ENCODE measurements at regions not wholly inside any gene's neighbourhood (a gene's known extent, or its start where the extent isn't known, plus 50 kb on each side); places are given as distances from the start of the nearest gene placed in this dataset.

GRCh38 chr17:73806768-73807167 is 162.5 kb upstream of the SDK2 start:
- DNase-seq (ENCODE audit: low read depth, low spot score) = no peak

GRCh38 chr17:73813201-73813600 is 169.0 kb upstream of the SDK2 start:
- DNase-seq (ENCODE audit: low read depth, low spot score) = no peak

GRCh38 chr17:73814075-73814474 is 169.8 kb upstream of the SDK2 start:
- DNase-seq (ENCODE audit: low read depth, low spot score) = no peak

- DNase-seq (ENCODE audit: low read depth, low spot score) = no peak
Observed at GRCh38 chr17:73815474-73815873, 171.2 kb upstream of the SDK2 start.

GRCh38 chr17:73819440-73820395 is 175.5 kb upstream of the SDK2 start:
- no peak for DNase-seq (ENCODE audit: low read depth, low spot score)

- DNase-seq (ENCODE audit: low read depth, low spot score) = no peak
Observed at GRCh38 chr17:73820686-73821448, 176.6 kb upstream of the SDK2 start.

GRCh38 chr17:73821665-73822064 is 177.4 kb upstream of the SDK2 start:
- no peak for DNase-seq (ENCODE audit: low read depth, low spot score)

- no peak for DNase-seq (ENCODE audit: low read depth, low spot score)
Observed at GRCh38 chr17:73822371-73822770, 178.1 kb upstream of the SDK2 start.

- no peak for DNase-seq (ENCODE audit: low read depth, low spot score)
Observed at GRCh38 chr17:73823684-73824083, 179.4 kb upstream of the SDK2 start.

- no peak for DNase-seq (ENCODE audit: low read depth, low spot score)
Observed at GRCh38 chr17:73824321-73824720, 180.1 kb upstream of the SDK2 start.

- DNase-seq (ENCODE audit: low read depth, low spot score) = no peak
Observed at GRCh38 chr17:73826181-73826871, 182.1 kb upstream of the SDK2 start.

- no peak for DNase-seq (ENCODE audit: low read depth, low spot score)
Observed at GRCh38 chr17:73826872-73827228, 182.6 kb upstream of the SDK2 start.

- no peak for DNase-seq (ENCODE audit: low read depth, low spot score)
Observed at GRCh38 chr17:73827627-73828291, 183.5 kb upstream of the SDK2 start.

- DNase-seq (ENCODE audit: low read depth, low spot score) = no peak
Observed at GRCh38 chr17:73829676-73830280, 185.5 kb upstream of the SDK2 start.

- DNase-seq (ENCODE audit: low read depth, low spot score) = no peak
Observed at GRCh38 chr17:73831699-73832098, 187.5 kb upstream of the SDK2 start.

- DNase-seq (ENCODE audit: low read depth, low spot score) = no peak
Observed at GRCh38 chr17:73833775-73834488, 189.7 kb upstream of the SDK2 start.

- no peak for DNase-seq (ENCODE audit: low read depth, low spot score)
Observed at GRCh38 chr17:73834684-73835343, 190.6 kb upstream of the SDK2 start.

- DNase-seq (ENCODE audit: low read depth, low spot score) = no peak
Observed at GRCh38 chr17:73835605-73836004, 191.4 kb upstream of the SDK2 start.

GRCh38 chr17:73838815-73839214 is 194.6 kb upstream of the SDK2 start:
- DNase-seq (ENCODE audit: low read depth, low spot score) = no peak

GRCh38 chr17:73840829-73841228 is 196.6 kb upstream of the SDK2 start:
- no peak for DNase-seq (ENCODE audit: low read depth, low spot score)

Measured in activated naive CD8-positive, alpha-beta T cell treated with anti-CD3 and anti-CD28 coated beads, Interleukin-2, amount 50 U/mL, for 16 hours (primary cell).